HCT116 (cell line): ENCODE measurements at regions not wholly inside any gene's neighbourhood (a gene's known extent, or its start where the extent isn't known, plus 50 kb on each side); places are given as distances from the start of the nearest gene placed in this dataset.

Source experiments
- ATAC-seq: fragments of 200-7000 bp; cut with Tn5 transposase; 2 replicates; pipeline ENCODE4 v1.9.1; 2020; ENCODE audit warnings: mild to moderate bottlenecking, moderate library complexity
- BruUV-seq: library from RNA; stranded (reverse); fragments of 400-500 nt; replicated peaks from 2 replicates; lab custom pipeline; 2021; lab: Mats Ljungman, UMichigan
- CTCF ChIA-PET: fragments of 300-600 bp; sonication (Branson Sonifier 250); formaldehyde crosslinking; loops from one replicate; lab custom pipeline; 2021; ENCODE audit warnings: antibody characterized with exemption; lab: Charles Lee
- POLR2A ChIA-PET: fragments of 300-600, 350-600 bp; sonication (Branson Sonifier 250); formaldehyde crosslinking; loops from one replicate; lab custom pipeline; 2021; ENCODE audit warnings: antibody characterized with exemption; lab: Charles Lee
- RAD21 ChIA-PET, 2 experiments: fragments of 300-600 bp; sonication (Branson Sonifier 250); formaldehyde crosslinking; loops; one replicate each; lab custom pipeline; 2023; ENCODE audit warnings: low total read pairs in 2 of 2; ENCODE audit not compliant: uncharacterized antibody in 2 of 2, unreplicated experiment in 2 of 2, low non-redundant PET in 1 of 2; lab: Charles Lee
- DNase-seq: peaks from one replicate; pipeline ENCODE4 v3.0.0-alpha.2; 2010; ENCODE audit warnings: low read depth, low spot score
- H2AFZ ChIP-seq: fragments of 200-600 bp; shearing (Covaris generic), sonication (generic); 2 replicates; pipeline ENCODE4 v1.6.1; 2017; ENCODE audit warnings: low read depth, mixed run types, mixed read lengths, antibody characterized with exemption, low read length; ENCODE audit not compliant: poor library complexity, severe bottlenecking
- H3K27ac ChIP-seq: 2 replicates; pipeline ENCODE4 v1.5.1; 2012; ENCODE audit warnings: low read depth, low read length
- H3K27me3 ChIP-seq: fragments of 200-600 bp; sonication (generic); 2 replicates; pipeline ENCODE4 v1.6.1; 2016; ENCODE audit warnings: mixed run types, low read length, mixed read lengths; ENCODE audit not compliant: insufficient read depth
- H3K36me3 ChIP-seq, 2 experiments: fragments of 200-500 bp in 1 of 2; fragments of 200-600 bp in 1 of 2; sonication (Bioruptor generic) in 1 of 2; sonication (generic) in 1 of 2; 2 replicates each; pipeline versions ENCODE4 v1.5.1 to v1.6.1; 2014 to 2016; ENCODE audit warnings: low read length in 2 of 2, inconsistent platforms in 1 of 2, mixed read lengths in 1 of 2, mixed run types in 1 of 2; ENCODE audit not compliant: insufficient read depth in 2 of 2, control insufficient read depth in 1 of 2
- H3K4me1 ChIP-seq, 2 experiments: fragments of 200-600 bp in 1 of 2; sonication (generic) in 1 of 2; 2 replicates each; pipeline versions ENCODE4 v1.5.1 to v1.6.1; 2012 to 2017; ENCODE audit warnings: low read length in 2 of 2, inconsistent platforms in 1 of 2, mild to moderate bottlenecking in 1 of 2, mixed read lengths in 1 of 2, mixed run types in 1 of 2, moderate library complexity in 1 of 2; ENCODE audit not compliant: insufficient read depth in 2 of 2, control insufficient read depth in 1 of 2
- H3K4me2 ChIP-seq: fragments of 200-600 bp; sonication (generic); 2 replicates; pipeline ENCODE4 v1.6.1; 2017; ENCODE audit warnings: mixed run types, low read length, mixed read lengths
- H3K4me3 ChIP-seq, 2 experiments: fragments of 200-600 bp in 1 of 2; sonication (generic) in 1 of 2; replicated peaks in 1 of 2; 2 replicates each; pipeline ENCODE4 v1.5.1; 2011 to 2016; ENCODE audit warnings: low read length in 2 of 2, control low read depth in 1 of 2, low read depth in 1 of 2, mild to moderate bottlenecking in 1 of 2, mixed read lengths in 1 of 2, mixed run types in 1 of 2
- H3K79me2 ChIP-seq: fragments of 200-600 bp; sonication (generic); 2 replicates; pipeline ENCODE4 v1.6.1; 2017; ENCODE audit warnings: mild to moderate bottlenecking, mixed run types, low read length, moderate library complexity, mixed read lengths; ENCODE audit not compliant: insufficient read depth
- H3K9ac ChIP-seq: fragments of 200-600 bp; sonication (generic); 2 replicates; pipeline ENCODE4 v1.6.1; 2016; ENCODE audit warnings: low read length, mixed read lengths
- H3K9me2 ChIP-seq: fragments of 200-600 bp; sonication (generic), shearing (Covaris generic); 2 replicates; pipeline ENCODE4 v1.6.1; 2017; ENCODE audit warnings: mixed run types, mild to moderate bottlenecking, moderate library complexity; ENCODE audit not compliant: insufficient read depth
- H3K9me3 ChIP-seq, 2 experiments: fragments of 200-500 bp in 1 of 2; fragments of 200-600 bp in 1 of 2; sonication (Bioruptor generic) in 1 of 2; sonication (generic) in 1 of 2; 2 replicates each; pipeline ENCODE4 v1.6.1; 2014 to 2017; ENCODE audit warnings: low read length in 2 of 2, mixed read lengths in 2 of 2, inconsistent platforms in 1 of 2, low read depth in 1 of 2, mild to moderate bottlenecking in 1 of 2, mixed run types in 1 of 2, moderate library complexity in 1 of 2; ENCODE audit not compliant: control insufficient read depth in 1 of 2, insufficient read depth in 1 of 2
- H4K20me1 ChIP-seq: fragments of 200-600 bp; sonication (generic), shearing (Covaris generic); 2 replicates; pipeline ENCODE4 v1.6.1; 2017; ENCODE audit warnings: mixed run types, mild to moderate bottlenecking, moderate library complexity; ENCODE audit not compliant: insufficient read depth
- CBX3 ChIP-seq: IDR thresholded peaks from 2 replicates; pipeline ENCODE4 v1.6.1; 2012; ENCODE audit warnings: low read depth
- CEBPB ChIP-seq: IDR thresholded peaks from 2 replicates; pipeline ENCODE4 v1.6.1; 2012; ENCODE audit warnings: low read depth
- EZH2phosphoT487 ChIP-seq: fragments of 200-600 bp; IDR thresholded peaks from 2 replicates; pipeline ENCODE4 v1.6.1; 2018; ENCODE audit warnings: antibody characterized with exemption, borderline replicate concordance
- POLR2A ChIP-seq: IDR thresholded peaks from 2 replicates; pipeline ENCODE4 v1.7.0; 2011; ENCODE audit warnings: borderline replicate concordance; ENCODE audit not compliant: insufficient read depth, insufficient read length; ENCODE audit errors: extremely low read depth
- POLR2AphosphoS5 ChIP-seq: IDR thresholded peaks from 2 replicates; pipeline ENCODE4 v1.6.1; 2011; ENCODE audit warnings: mild to moderate bottlenecking, low read depth, low read length, moderate library complexity
- RAD21 ChIP-seq: IDR thresholded peaks from 2 replicates; pipeline ENCODE4 v1.6.1; 2012; ENCODE audit warnings: low read depth, mild to moderate bottlenecking
- SRF ChIP-seq: IDR thresholded peaks from 2 replicates; pipeline ENCODE4 v1.6.1; 2012; ENCODE audit warnings: low read depth
- TCF7L2 ChIP-seq: IDR thresholded peaks from 2 replicates; pipeline ENCODE4 v1.7.0; 2011; ENCODE audit warnings: borderline replicate concordance, inconsistent platforms; ENCODE audit not compliant: insufficient read depth, insufficient read length; ENCODE audit errors: extremely low read depth
- YY1 ChIP-seq: IDR thresholded peaks from 2 replicates; pipeline ENCODE4 v1.6.1; 2011; ENCODE audit warnings: low read length, low read depth, moderate library complexity, mild to moderate bottlenecking; ENCODE audit not compliant: insufficient replicate concordance; ENCODE audit errors: extremely low read depth
- ZFX ChIP-seq: fragments of 450-650 bp; IDR thresholded peaks from 2 replicates; pipeline ENCODE4 v1.6.1; 2017
- ZNF274 ChIP-seq: fragments of 200-500 bp; sonication (Bioruptor generic); IDR thresholded peaks from 2 replicates; pipeline ENCODE4 v1.6.1; 2014; ENCODE audit warnings: mild to moderate bottlenecking, low read depth, low read length, inconsistent platforms
- intact Hi-C: fragments of 100-400 bp; cut with micrococcal nuclease; formaldehyde crosslinking; loops from 2 replicates; pipeline ENCODE4 v1.10.0; 2022
- TF ChIP-seq, protein P1 (sequence below), 3 experiments: fragments of 200-600 bp in 1 of 3; sonication (generic) in 1 of 3; IDR thresholded peaks in 2 of 3; conservative IDR thresholded peaks in 1 of 3; 2 replicates each; pipeline ENCODE4 v1.5.1; 2012 to 2017; ENCODE audit warnings: low read depth in 2 of 3, low read length in 2 of 3, antibody characterized with exemption in 1 of 3, borderline replicate concordance in 1 of 3, control low read depth in 1 of 3, mild to moderate bottlenecking in 1 of 3, mixed read lengths in 1 of 3, mixed run types in 1 of 3, moderate library complexity in 1 of 3; ENCODE audit not compliant: insufficient read depth in 1 of 3
- TF ChIP-seq, protein P2 (sequence below): IDR thresholded peaks from 2 replicates; pipeline ENCODE4 v1.6.1; 2011; ENCODE audit warnings: mild to moderate bottlenecking, low read length, moderate library complexity; ENCODE audit not compliant: insufficient replicate concordance; ENCODE audit errors: extremely low read depth
- TF ChIP-seq, protein P3 (sequence below): IDR thresholded peaks from 2 replicates; pipeline ENCODE4 v1.6.1; 2012

DNA sequence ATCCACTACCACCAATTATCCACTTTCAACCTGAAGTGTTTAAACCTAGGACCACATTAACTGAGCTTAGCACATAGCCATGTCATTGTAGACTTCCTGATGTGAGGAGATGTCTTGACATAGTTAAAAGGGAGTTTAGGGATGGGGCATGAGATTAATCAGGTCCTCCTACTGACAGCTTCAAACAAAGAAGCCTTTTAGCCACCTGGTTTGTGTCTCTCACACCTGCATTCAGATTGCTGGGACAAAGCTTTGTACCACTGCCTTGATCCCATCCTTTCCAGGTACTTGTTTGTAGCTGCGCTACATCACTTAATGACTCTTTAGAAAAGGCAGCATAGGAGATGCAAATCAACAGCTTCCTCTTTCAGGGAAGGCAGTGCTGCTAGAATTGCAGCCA, 340.7 kb upstream of the DDHD1 start:
- intact Hi-C loops = no loop called here
- Histone ChIP-seq H4K20me1 (no peaks in the 10 kb centered on the region), H3K36me3 (no peaks in the 10 kb centered on the region), H3K4me1 (no peaks in the 10 kb centered on the region)
- RAD21 ChIA-PET = no interaction called here
- TF ChIP-seq TCF7L2 (no peak), RAD21 (no peak), SRF (no peak), POLR2AphosphoS5 (no peak), CEBPB (no peak), YY1 (no peak), ZFX (no peak), EZH2phosphoT487 (no peak), ZNF274 (no peak), POLR2A (no peak), CBX3 (no peak)
- TF ChIP-seq, protein P1, sequence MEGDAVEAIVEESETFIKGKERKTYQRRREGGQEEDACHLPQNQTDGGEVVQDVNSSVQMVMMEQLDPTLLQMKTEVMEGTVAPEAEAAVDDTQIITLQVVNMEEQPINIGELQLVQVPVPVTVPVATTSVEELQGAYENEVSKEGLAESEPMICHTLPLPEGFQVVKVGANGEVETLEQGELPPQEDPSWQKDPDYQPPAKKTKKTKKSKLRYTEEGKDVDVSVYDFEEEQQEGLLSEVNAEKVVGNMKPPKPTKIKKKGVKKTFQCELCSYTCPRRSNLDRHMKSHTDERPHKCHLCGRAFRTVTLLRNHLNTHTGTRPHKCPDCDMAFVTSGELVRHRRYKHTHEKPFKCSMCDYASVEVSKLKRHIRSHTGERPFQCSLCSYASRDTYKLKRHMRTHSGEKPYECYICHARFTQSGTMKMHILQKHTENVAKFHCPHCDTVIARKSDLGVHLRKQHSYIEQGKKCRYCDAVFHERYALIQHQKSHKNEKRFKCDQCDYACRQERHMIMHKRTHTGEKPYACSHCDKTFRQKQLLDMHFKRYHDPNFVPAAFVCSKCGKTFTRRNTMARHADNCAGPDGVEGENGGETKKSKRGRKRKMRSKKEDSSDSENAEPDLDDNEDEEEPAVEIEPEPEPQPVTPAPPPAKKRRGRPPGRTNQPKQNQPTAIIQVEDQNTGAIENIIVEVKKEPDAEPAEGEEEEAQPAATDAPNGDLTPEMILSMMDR (IDR thresholded peaks at IDR 0.05 in 2 of 3, conservative IDR thresholded peaks at IDR 0.05 in 1 of 3; ENCODE audit: borderline replicate concordance in 1 of 3, insufficient read depth in 1 of 3, low read depth in 2 of 3, low read length in 2 of 3) = no peak
- TF ChIP-seq, protein P2, sequence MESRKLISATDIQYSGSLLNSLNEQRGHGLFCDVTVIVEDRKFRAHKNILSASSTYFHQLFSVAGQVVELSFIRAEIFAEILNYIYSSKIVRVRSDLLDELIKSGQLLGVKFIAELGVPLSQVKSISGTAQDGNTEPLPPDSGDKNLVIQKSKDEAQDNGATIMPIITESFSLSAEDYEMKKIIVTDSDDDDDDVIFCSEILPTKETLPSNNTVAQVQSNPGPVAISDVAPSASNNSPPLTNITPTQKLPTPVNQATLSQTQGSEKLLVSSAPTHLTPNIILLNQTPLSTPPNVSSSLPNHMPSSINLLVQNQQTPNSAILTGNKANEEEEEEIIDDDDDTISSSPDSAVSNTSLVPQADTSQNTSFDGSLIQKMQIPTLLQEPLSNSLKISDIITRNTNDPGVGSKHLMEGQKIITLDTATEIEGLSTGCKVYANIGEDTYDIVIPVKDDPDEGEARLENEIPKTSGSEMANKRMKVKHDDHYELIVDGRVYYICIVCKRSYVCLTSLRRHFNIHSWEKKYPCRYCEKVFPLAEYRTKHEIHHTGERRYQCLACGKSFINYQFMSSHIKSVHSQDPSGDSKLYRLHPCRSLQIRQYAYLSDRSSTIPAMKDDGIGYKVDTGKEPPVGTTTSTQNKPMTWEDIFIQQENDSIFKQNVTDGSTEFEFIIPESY = no peak
- TF ChIP-seq, protein P3, sequence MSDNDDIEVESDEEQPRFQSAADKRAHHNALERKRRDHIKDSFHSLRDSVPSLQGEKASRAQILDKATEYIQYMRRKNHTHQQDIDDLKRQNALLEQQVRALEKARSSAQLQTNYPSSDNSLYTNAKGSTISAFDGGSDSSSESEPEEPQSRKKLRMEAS = no peak
- TF ChIP-seq, all 23 proteins: peak for 0
- H3K4me2 ChIP-seq = no peak overlapping the region
- no peaks in the 10 kb centered on the region for H3K27me3 ChIP-seq
- ATAC-seq = no peak
- H3K27ac ChIP-seq = no peak overlapping the region
- CTCF ChIA-PET = no interaction called here
- no peaks in the 10 kb centered on the region for H3K79me2 ChIP-seq
- no peak for DNase-seq
- no peak overlapping the region for H3K9ac ChIP-seq
- no peaks in the 10 kb centered on the region for H3K9me3 ChIP-seq
- POLR2A ChIA-PET = no interaction called here
- H3K4me3 ChIP-seq = no peak overlapping the region
- no peaks in the 10 kb centered on the region for H3K9me2 ChIP-seq
- no peak overlapping the region for H2AFZ ChIP-seq
- no TSS peak for BruUV-seq
